GDM1 (cell line): ENCODE measurements at regions not wholly inside any gene's neighbourhood (a gene's known extent, or its start where the extent isn't known, plus 50 kb on each side); places are given as distances from the start of the nearest gene placed in this dataset.

ENCODE experiments used
- DNase-seq: peaks from one replicate; lab custom pipeline; 2025; lab: John Stamatoyannopoulos, UW

DNA sequence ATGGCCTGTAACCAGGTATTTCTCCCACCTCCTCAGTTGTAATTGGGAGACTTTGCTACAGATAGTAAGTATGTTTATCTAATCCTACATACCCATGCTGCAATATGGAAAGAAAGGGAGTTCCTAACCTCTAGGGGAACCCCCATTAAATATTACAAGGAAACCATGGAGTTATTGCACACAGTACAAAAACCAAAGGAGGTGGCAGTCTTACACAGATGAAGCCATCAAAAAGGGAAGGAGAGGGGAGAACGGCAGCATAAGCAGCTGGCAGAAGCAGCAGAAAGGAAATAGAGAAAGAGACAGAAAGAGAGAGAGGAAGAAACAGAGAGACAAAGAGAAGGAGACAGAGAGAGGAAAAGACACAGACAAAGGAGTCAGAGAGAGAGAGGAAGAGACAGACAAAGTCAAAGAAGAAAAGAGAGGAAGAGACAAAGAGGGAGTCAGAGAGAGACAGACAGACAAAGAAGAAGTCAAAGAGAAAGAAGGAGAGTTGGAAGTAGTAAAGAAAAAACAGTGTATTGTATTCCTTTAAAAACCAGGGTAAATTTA is 142.9 kb downstream of the FASLG start:
- no peak for DNase-seq

DNA sequence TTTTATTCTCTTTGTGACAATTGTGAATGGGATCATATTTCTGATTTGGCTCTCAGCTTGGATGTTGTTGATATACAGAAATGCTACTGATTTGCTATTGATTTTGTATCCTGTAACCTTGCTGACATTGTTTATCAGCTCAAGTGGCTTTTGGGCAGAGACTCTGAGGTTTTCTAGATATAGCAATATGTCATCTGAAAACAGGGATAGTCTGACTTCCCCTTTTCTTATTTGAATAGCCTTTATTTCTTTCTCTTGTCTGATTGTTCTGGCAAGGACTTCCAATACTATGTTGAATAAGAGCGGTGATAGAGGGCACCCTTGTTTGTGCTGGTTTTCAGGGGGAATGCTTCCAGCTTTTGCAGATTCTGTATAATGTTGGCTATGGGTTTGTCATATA is 150.8 kb downstream of the FASLG start:
- no peak for DNase-seq

DNA sequence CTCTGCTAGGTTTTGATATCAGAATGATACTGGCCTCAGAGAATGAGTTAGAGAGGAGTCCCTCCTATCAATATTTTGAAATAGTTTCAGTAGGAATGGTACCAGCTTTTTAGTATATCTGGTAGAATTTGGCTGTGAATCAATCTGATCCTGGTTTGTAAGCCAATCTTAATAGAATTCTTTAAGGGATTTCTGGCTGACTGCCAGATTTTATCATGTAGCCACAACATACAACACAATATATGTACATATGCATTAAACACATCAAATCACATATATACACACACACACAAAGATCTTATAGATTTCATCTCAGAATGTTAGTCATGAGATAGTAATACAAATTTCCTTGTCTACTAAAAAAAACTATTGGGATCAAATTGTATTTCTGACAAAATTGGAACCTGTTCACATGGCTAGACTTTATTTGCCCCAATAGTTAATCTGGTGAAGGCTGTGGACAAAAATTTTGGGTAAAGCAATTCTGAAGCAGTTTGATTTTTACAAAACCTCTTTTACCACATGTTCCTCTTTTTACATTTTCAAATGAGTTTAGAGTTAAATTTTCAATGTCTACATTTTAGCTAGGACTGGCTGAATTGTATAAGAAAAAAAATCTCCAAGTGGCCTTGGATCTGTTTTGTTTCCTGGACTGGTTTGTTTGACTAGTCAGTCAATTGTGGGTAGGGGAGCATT is 151.7 kb downstream of the FASLG start:
- no peak for DNase-seq

DNA sequence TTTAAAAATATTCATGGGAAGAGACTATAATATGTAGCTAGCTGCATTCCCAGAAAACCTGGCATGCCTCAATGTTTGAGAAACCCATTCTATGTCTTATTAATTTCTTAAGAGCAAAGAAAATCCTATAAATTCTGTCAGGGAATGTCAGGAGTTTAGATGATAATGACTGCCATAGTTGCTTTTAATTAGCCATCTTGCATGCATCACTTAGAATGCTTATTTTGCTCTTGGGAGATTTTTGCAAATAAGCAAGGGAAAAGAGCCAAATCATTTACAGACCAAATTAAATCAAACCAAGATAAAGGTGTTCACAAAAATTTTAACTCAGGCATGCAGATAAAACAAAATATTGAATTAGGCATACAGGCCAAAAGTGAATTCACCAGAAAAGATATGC is 152.8 kb downstream of the FASLG start:
- DNase-seq: no peak

DNA sequence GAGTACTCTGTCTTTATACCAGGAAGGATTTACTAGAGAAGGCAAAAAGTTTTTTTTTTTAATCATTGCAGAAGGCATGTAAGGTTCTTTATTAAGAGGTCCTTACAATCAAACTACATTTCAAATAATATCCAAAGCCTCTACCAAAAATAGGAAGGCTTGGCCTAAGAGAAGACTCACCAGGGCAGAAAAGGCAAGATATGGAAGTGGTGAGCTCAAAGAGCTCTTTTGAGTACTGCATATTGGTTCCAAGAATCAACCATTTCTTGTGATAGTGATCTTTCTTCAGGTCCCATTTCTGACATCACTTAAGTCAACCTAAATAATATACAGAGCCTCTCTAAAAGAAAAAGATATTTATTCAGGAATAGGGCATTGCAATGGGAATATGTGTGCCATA is 153.2 kb downstream of the FASLG start:
- no peak for DNase-seq

GRCh38 chr1:172813330-172813729 is 154.4 kb downstream of the FASLG start:
- no peak for DNase-seq

- no peak for DNase-seq
These were observed 155.5 kb downstream of the FASLG start for GRCh38 chr1:172814428-172814827.

DNA sequence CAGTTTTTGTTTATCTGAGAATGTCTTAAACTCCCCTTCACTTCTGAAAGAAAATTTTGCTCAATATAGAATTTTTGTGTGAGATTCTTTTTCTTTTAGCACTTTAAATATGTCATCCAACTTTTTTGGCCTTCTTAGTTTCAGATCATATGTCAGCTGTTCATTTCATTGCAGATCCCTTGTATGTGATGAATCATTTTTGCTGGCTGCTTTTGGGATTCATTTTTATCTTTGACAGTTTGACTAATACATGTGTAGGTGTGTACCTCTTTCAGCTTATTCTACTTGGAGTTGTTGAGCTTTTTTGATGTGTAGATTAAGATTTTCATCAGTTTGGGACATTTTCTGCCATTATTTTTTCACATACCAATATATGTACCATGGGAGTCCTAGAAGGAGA is 156.8 kb downstream of the FASLG start:
- no peak for DNase-seq

GRCh38 chr1:172818841-172819527 is 160.1 kb downstream of the FASLG start:
- no peak for DNase-seq

DNA sequence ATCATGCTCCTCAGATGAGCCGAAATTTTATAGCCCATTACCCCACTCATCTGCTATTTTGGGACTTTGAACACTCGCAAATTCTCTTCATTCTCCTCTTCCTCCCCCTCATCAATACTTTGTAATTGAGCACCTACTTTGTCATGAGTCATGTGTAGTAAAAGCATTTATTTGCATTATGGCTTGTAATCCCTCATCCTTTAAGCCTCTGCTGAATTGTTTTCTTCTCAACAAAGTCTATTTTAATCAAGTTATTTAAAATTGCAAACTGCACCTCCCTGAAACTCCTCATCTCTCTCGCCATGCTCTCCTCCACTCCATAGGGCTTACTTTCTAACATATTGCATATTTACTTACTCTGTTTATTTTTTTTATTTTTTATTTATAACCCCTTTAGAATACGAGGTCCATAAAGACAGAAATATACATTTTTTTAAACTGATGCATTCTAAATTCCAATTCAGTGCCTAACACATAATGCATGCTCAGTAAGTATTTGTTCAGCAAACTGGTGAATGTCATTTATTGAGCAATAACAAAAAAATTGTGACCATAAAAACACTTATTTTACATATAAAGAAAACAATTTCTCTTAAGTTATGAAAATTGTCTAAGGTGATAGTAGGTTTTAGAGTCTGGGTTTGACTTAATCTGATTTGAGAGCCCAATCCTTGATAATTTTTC is 161.7 kb downstream of the FASLG start:
- DNase-seq: no peak

- peak; percentile 7 for DNase-seq
These were observed 162.8 kb downstream of the FASLG start for GRCh38 chr1:172821609-172822274.

DNA sequence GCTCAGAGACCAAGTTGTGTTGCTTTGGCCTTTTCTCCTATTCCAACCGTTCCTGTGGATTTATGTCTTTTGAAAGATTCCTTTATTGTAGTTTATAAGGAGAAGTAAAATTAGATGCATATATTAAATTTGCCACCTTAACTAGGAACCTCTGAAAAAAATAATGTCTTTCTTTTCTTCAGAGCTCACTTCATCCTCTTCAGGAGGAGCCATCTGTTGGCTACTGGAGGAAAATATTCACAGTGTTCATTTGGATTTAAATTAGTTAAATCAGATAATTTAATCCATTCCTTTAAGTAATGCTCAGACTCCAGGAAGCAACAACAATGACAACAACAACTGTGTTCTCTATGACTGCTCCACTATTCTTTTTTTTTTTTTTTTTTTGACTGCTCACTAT is 164.0 kb downstream of the FASLG start:
- no peak for DNase-seq

GRCh38 chr1:172823534-172823933 is 164.6 kb downstream of the FASLG start:
- DNase-seq: no peak

DNA sequence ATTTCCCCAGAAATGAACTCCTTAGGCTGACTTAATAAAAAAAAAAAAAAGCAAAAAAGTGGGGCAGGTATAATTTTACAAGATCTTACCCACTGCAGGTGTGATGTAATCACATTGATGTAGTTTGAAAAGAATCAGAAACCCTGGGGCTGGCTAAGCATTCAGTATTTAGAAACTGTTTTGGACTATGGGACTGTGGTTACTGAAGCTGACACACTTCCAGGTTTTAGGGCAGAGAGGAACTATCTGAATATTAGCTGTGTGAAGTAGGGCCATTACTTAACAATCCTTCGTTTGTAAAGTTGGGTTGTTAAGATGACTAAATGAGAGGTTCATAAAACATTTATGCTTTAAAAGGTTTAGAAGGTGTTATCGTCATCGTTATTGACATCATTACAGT is 165.3 kb downstream of the FASLG start:
- no peak for DNase-seq

DNA sequence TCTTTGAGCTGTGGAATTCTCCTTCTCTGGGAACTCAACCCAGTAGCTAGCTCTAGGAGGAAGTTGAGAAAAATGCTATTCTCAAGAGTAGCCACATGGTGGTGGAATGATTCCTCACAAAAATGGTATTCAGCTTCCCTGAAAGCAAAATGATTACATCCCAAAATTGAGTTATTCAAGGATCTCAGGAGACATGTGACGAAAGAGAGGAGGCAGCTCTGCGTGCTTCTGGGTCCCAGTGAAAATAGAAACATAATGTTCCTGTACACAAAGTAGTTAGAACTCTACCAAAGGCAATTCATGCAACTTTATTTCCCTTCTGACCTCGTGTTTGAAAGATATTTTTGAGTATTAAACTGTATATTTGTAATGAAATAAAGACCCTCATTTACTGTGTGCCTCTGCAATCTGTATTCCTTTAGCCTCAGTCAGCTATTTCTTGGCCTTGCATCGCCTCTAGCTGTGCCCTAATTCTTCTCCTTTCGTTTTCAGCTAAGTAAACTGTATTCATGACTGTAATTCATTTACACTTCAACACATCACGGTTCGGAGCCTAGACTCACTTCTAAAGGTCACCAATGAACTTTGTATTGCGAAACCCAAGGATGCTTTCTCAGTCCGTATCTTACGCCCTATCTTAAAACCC is 167.3 kb downstream of the FASLG start:
- DNase-seq: peak; percentile 11

GRCh38 chr1:172827301-172827700 is 168.4 kb downstream of the FASLG start:
- no peak for DNase-seq

- DNase-seq: no peak
These were observed 168.9 kb downstream of the FASLG start for GRCh38 chr1:172827841-172828240.

DNA sequence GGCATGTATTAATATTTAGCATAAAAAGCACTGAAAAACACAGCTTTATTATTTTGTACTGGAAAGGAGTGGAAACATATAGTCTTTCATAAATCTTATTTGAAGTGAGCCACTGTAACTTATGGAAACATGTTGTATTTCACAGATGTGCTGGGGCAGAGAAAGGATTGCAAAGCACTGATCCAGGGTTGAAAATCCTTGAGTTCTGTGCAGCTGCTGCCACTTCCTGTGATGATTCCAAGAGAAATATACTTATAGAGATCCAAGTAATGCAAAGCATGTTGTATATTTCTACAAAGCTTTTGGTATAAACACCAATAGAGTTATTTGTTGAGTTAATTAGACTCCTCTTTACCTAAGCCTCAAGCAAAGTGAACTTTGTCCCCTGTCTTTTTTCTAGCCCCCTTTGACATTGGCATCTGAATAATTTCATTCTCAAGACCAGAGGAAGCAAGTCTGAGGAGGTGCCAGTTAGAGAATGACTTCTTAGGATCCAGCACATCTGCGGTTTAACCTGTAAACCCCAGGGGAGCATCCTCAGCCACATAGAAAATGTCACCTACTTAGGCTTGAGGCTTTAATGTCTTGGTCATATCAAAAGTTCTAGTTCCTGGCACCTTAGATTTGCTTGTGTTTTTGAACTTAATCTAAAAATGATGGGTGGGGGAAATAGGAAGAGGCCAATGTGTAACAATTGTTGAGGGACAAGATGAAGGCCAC is 173.3 kb downstream of the FASLG start:
- no peak for DNase-seq

- DNase-seq: no peak
These were observed 175.1 kb downstream of the FASLG start for GRCh38 chr1:172833954-172834353.

- DNase-seq: no peak
These were observed 175.7 kb downstream of the FASLG start for GRCh38 chr1:172834609-172835008.

GRCh38 chr1:172835834-172836233 is 176.9 kb downstream of the FASLG start:
- no peak for DNase-seq
